IMR-90 (cell line): ENCODE measurements at regions not wholly inside any gene's neighbourhood (a gene's known extent, or its start where the extent isn't known, plus 50 kb on each side); places are given as distances from the start of the nearest gene placed in this dataset.

Experiments
- ATAC-seq: fragments of 200-7000 bp; cut with Tn5 transposase; 2 replicates; pipeline ENCODE4 v1.9.1; 2020; ENCODE audit warnings: low read depth, mild to moderate bottlenecking, moderate library complexity
- BruUV-seq: library from RNA; stranded (reverse); fragments of 400-500 nt; replicated peaks from 2 replicates; lab custom pipeline; 2021; lab: Mats Ljungman, UMichigan
- CTCF ChIA-PET: fragments of 300-600 bp; formaldehyde crosslinking; extraction: SDS; loops from one replicate; lab custom pipeline; 2021; ENCODE audit warnings: antibody characterized with exemption; lab: Yijun Ruan, JAX
- POLR2A ChIA-PET: fragments of 300-600 bp; sonication (Branson Sonifier 250); formaldehyde crosslinking; loops from one replicate; lab custom pipeline; 2022; ENCODE audit warnings: antibody characterized with exemption; ENCODE audit not compliant: unreplicated experiment; lab: Charles Lee
- DNase-seq: peaks from one replicate; pipeline ENCODE4 v3.0.0; 2013
- H2AFZ ChIP-seq: replicated peaks from 2 replicates; pipeline ENCODE3; 2013; ENCODE audit warnings: low read length, mild to moderate bottlenecking; ENCODE audit not compliant: poor library complexity
- H2AK5ac ChIP-seq: 2 replicates; pipeline ENCODE4 v1.6.1; 2013; ENCODE audit warnings: low read depth, low read length, inconsistent platforms
- H2AK9ac ChIP-seq: replicated peaks from 2 replicates; pipeline ENCODE3; 2013; ENCODE audit warnings: mild to moderate bottlenecking, low read depth, low read length, moderate library complexity; ENCODE audit not compliant: poor library complexity
- H2BK120ac ChIP-seq: 2 replicates; pipeline ENCODE4 v1.6.1; 2013; ENCODE audit warnings: low read depth, low read length, inconsistent platforms
- H2BK15ac ChIP-seq: 3 replicates; pipeline ENCODE4 v1.6.1; 2013; ENCODE audit warnings: low read depth, low read length, inconsistent platforms
- H2BK20ac ChIP-seq: 2 replicates; pipeline ENCODE4 v1.6.1; 2013; ENCODE audit warnings: low read depth, mild to moderate bottlenecking, inconsistent platforms, low read length, moderate library complexity
- H2BK5ac ChIP-seq: 2 replicates; pipeline ENCODE4 v1.6.1; 2013; ENCODE audit warnings: mild to moderate bottlenecking, low read depth, low read length, inconsistent platforms; ENCODE audit not compliant: poor library complexity, severe bottlenecking
- H3K14ac ChIP-seq: replicated peaks from 2 replicates; pipeline ENCODE4 v1.6.1; 2013; ENCODE audit warnings: low read depth, low read length, inconsistent platforms
- H3K18ac ChIP-seq: 2 replicates; pipeline ENCODE4 v1.6.1; 2013; ENCODE audit warnings: low read depth, low read length, control low read depth
- H3K23ac ChIP-seq: 2 replicates; pipeline ENCODE4 v1.6.1; 2013; ENCODE audit warnings: low read depth, low read length, inconsistent platforms
- H3K27ac ChIP-seq: 2 replicates; pipeline ENCODE4 v1.5.1; 2013; ENCODE audit warnings: mild to moderate bottlenecking, control low read depth, low read length; ENCODE audit not compliant: insufficient read depth
- H3K27me3 ChIP-seq: 2 replicates; pipeline ENCODE4 v1.6.1; 2013; ENCODE audit warnings: low read length; ENCODE audit not compliant: control insufficient read depth, insufficient read depth
- H3K36me3 ChIP-seq: 2 replicates; pipeline ENCODE4 v1.6.1; 2013; ENCODE audit warnings: low read length, mixed read lengths; ENCODE audit not compliant: control insufficient read depth, insufficient read depth
- H3K4ac ChIP-seq: 2 replicates; pipeline ENCODE4 v1.6.1; 2013; ENCODE audit warnings: low read depth, low read length, inconsistent platforms
- H3K4me1 ChIP-seq: 2 replicates; pipeline ENCODE4 v1.6.1; 2013; ENCODE audit warnings: low read length, mixed read lengths; ENCODE audit not compliant: control insufficient read depth, insufficient read depth
- H3K4me2 ChIP-seq: 2 replicates; pipeline ENCODE4 v1.6.1; 2013; ENCODE audit warnings: low read depth, mild to moderate bottlenecking, control low read depth, low read length, moderate library complexity
- H3K4me3 ChIP-seq: 2 replicates; pipeline ENCODE4 v1.5.1; 2013; ENCODE audit warnings: low read depth, mild to moderate bottlenecking, control low read depth, low read length, moderate library complexity; ENCODE audit not compliant: insufficient read depth
- H3K56ac ChIP-seq: 2 replicates; pipeline ENCODE4 v1.6.1; 2013; ENCODE audit warnings: low read length, inconsistent platforms; ENCODE audit not compliant: insufficient read depth; ENCODE audit errors: extremely low read depth
- H3K79me1 ChIP-seq, 2 experiments: 2 replicates each; pipeline ENCODE4 v1.6.1; 2013; ENCODE audit warnings: low read length in 2 of 2, inconsistent platforms in 1 of 2, low read depth in 1 of 2
- H3K9ac ChIP-seq: 2 replicates; pipeline ENCODE4 v1.6.1; 2013; ENCODE audit warnings: low read depth, low read length, control low read depth
- H3K9me1 ChIP-seq: 2 replicates; pipeline ENCODE4 v1.6.1; 2013; ENCODE audit warnings: low read length, inconsistent platforms; ENCODE audit not compliant: insufficient read depth
- H3K9me3 ChIP-seq: 2 replicates; pipeline ENCODE4 v1.6.1; 2013; ENCODE audit warnings: low read length; ENCODE audit not compliant: control insufficient read depth, insufficient read depth
- H4K20me1 ChIP-seq: 2 replicates; pipeline ENCODE4 v1.6.1; 2013; ENCODE audit warnings: low read length, inconsistent platforms; ENCODE audit not compliant: insufficient read depth
- H4K5ac ChIP-seq: 2 replicates; pipeline ENCODE4 v1.6.1; 2013; ENCODE audit warnings: mild to moderate bottlenecking, low read depth, low read length, control low read depth
- H4K8ac ChIP-seq, 2 experiments: 2 replicates each; pipeline ENCODE4 v1.6.1; 2013; ENCODE audit warnings: low read depth in 2 of 2, low read length in 2 of 2, control low read depth in 1 of 2, inconsistent platforms in 1 of 2
- H4K91ac ChIP-seq: 2 replicates; pipeline ENCODE4 v1.6.1; 2013; ENCODE audit warnings: low read depth, low read length, inconsistent platforms; ENCODE audit not compliant: insufficient read depth
- FOS ChIP-seq: fragments of 150-350 bp; IDR thresholded peaks from 2 replicates; pipeline ENCODE4 v1.6.1; 2016; ENCODE audit warnings: low read depth, low read length
- WGBS, 2 experiments: methylation state at CpG; one replicate each; pipeline versions ENCODE4 v1.1.5 to v1.1.7; 2013; ENCODE audit warnings: missing lambda C conversion rate in 2 of 2; ENCODE audit not compliant: insufficient read length in 1 of 2; ENCODE audit errors: extremely low coverage in 2 of 2; 5-methylcytosine and 5-hydroxymethylcytosine counted together
- dilution Hi-C: fragments of 300-500 bp; cut with HindIII; formaldehyde crosslinking; loops from one replicate; pipeline ENCODE4 v1.14.3; 2018; ENCODE audit warnings: low sequenced_read_pairs; ENCODE audit not compliant: unreplicated experiment
- in situ Hi-C: fragments of 300-500 bp; cut with MboI; formaldehyde crosslinking; loops from 3 replicates; pipeline ENCODE4 v1.14.3; 2019; ENCODE audit warnings: low sequenced_read_pairs, inconsistent platforms, mixed read lengths
- intact Hi-C: fragments of 100-400 bp; cut with micrococcal nuclease; formaldehyde crosslinking; loops from 2 replicates; pipeline ENCODE4 v1.10.0; 2022

GRCh38 chr14:40386433-40386832 lies 954.2 kb upstream of the FBXO33 start:
- H3K14ac ChIP-seq: no peak overlapping the region
- H2BK5ac ChIP-seq: no peak overlapping the region
- no peak overlapping the region for H2AK9ac ChIP-seq
- H3K4ac ChIP-seq: no peak overlapping the region
- no peak overlapping the region for H2BK120ac ChIP-seq
- H4K91ac ChIP-seq: no peak overlapping the region
- H3K18ac ChIP-seq: no peak overlapping the region
- no peak overlapping the region for H2AK5ac ChIP-seq
- no peak overlapping the region for H3K4me2 ChIP-seq
- H4K5ac ChIP-seq: no peak overlapping the region
- no peak overlapping the region for H2AFZ ChIP-seq
- no peaks in the 10 kb centered on the region for H3K36me3 ChIP-seq
- H4K8ac ChIP-seq: no peak overlapping the region
- ChIA-PET CTCF (no interaction called here), POLR2A (no interaction called here)
- ATAC-seq: no peak
- no peaks in the 10 kb centered on the region for H4K20me1 ChIP-seq
- H2BK15ac ChIP-seq: no peak overlapping the region
- no peak overlapping the region for H3K56ac ChIP-seq
- intact Hi-C loops (no loop called here), dilution Hi-C loops (no loop called here), in situ Hi-C loops (no loop called here)
- no peak overlapping the region for H2BK20ac ChIP-seq
- H3K27ac ChIP-seq: no peak overlapping the region
- no peaks in the 10 kb centered on the region for H3K27me3 ChIP-seq
- DNase-seq: no peak
- WGBS, 2 experiments: no CpG with 5 or more reads among the region's 1 CpG
- no peaks in the 10 kb centered on the region for H3K4me1 ChIP-seq
- no peaks in the 10 kb centered on the region for H3K79me1 ChIP-seq
- TF ChIP-seq FOS: no peak
- H3K9me1 ChIP-seq: no peaks in the 10 kb centered on the region
- H3K4me3 ChIP-seq: no peak overlapping the region
- no peak overlapping the region for H3K9ac ChIP-seq
- H3K23ac ChIP-seq: no peak overlapping the region
- peaks cover 6% of the 10 kb centered on the region; the same call in 1 of the 2 replicates for H3K9me3 ChIP-seq
- no TSS peak for BruUV-seq
